ENCODE measurements at regions not wholly inside any gene's neighbourhood (a gene's known extent, or its start where the extent isn't known, plus 50 kb on each side); places are given as distances from the start of the nearest gene placed in this dataset.

DNA sequence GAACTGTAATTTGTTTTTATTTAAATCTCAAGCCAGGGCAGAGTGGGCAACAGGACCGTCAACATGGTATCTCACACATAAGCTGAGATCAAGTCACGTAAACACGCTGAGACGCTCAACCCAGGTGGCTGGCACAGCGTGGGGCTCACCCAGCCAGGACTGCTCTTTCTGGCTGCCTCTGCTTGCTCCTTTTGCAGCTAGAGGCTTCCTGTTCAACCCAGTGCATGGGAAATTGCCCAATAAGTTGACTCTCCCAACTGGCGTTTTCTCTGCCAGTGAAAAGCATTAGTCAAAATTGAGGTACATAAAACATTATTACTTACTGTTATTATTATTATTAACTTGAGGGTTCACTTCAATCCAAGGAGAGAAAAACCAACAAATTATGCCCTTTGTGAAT is 398.1 kb downstream of the NR2F2 start:
- POLR2A ChIA-PET: no interaction called here
- no peaks in the 10 kb centered on the region for H3K27me3 ChIP-seq (ENCODE audit: control insufficient read depth in 2 of 2, insufficient read depth in 2 of 2, low read length in 2 of 2)
- no peaks in the 10 kb centered on the region for H3K36me3 ChIP-seq (ENCODE audit: control insufficient read depth in 2 of 2, extremely low read depth in 1 of 2, insufficient read depth in 2 of 2, low read length in 2 of 2)
- TF ChIP-seq, protein P1, sequence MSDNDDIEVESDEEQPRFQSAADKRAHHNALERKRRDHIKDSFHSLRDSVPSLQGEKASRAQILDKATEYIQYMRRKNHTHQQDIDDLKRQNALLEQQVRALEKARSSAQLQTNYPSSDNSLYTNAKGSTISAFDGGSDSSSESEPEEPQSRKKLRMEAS (IDR thresholded peaks at IDR 0.05; ENCODE audit: insufficient read depth, insufficient read length): no peak
- DNase-seq (ENCODE audit: low read depth, low spot score) (no peak), FAIRE-seq (no peak)
- H3K9ac ChIP-seq (replicated peaks; ENCODE audit: extremely low read depth, insufficient read depth, low read length): no peak overlapping the region
- dilution Hi-C loops (cut with MboI; ENCODE audit: extremely low pct_ligation_motif_present, low sequenced_read_pairs): no loop called here
- no peak overlapping the region for H3K27ac ChIP-seq (ENCODE audit: insufficient read depth, low read depth, low read length)
- H3K9me1 ChIP-seq (replicated peaks; ENCODE audit: control insufficient read depth, extremely low read depth, insufficient read depth, low read length): no peaks in the 10 kb centered on the region
- intact Hi-C loops (cut with micrococcal nuclease): no loop called here
- H3K79me2 ChIP-seq (ENCODE audit: control insufficient read depth, insufficient read depth, low read length): no peaks in the 10 kb centered on the region
- H3K4me2 ChIP-seq (ENCODE audit: insufficient read depth, low read length): no peak overlapping the region
- H3K4me3 ChIP-seq (replicated peaks in 1 of 3; ENCODE audit: insufficient read depth in 1 of 3, low read depth in 1 of 3, low read length in 3 of 3): no peak overlapping the region
- H3K4me1 ChIP-seq (ENCODE audit: control insufficient read depth, extremely low read depth, insufficient read depth, low read length): no peaks in the 10 kb centered on the region
- H2AFZ ChIP-seq (ENCODE audit: low read depth, low read length): no peak overlapping the region
- H4K20me1 ChIP-seq (replicated peaks; ENCODE audit: control insufficient read depth, extremely low read depth, insufficient read depth, low read length): no peaks in the 10 kb centered on the region
- no peaks in the 10 kb centered on the region for H3K9me3 ChIP-seq (replicated peaks; ENCODE audit: control insufficient read depth, insufficient read depth, low read length)
- CTCF ChIA-PET: no interaction called here
- no TSS peak for BruUV-seq (replicated peaks)

- Histone ChIP-seq H2AFZ (ENCODE audit: low read depth, low read length) (no peak overlapping the region), H3K36me3 (ENCODE audit: control insufficient read depth in 2 of 2, extremely low read depth in 1 of 2, insufficient read depth in 2 of 2, low read length in 2 of 2) (no peaks in the 10 kb centered on the region), H3K9me1 (replicated peaks; ENCODE audit: control insufficient read depth, extremely low read depth, insufficient read depth, low read length) (no peaks in the 10 kb centered on the region), H3K9ac (replicated peaks; ENCODE audit: extremely low read depth, insufficient read depth, low read length) (no peak overlapping the region), H3K9me3 (replicated peaks; ENCODE audit: control insufficient read depth, insufficient read depth, low read length) (no peaks in the 10 kb centered on the region), H4K20me1 (replicated peaks; ENCODE audit: control insufficient read depth, extremely low read depth, insufficient read depth, low read length) (no peaks in the 10 kb centered on the region), H3K27ac (ENCODE audit: insufficient read depth, low read depth, low read length) (no peak overlapping the region), H3K4me1 (ENCODE audit: control insufficient read depth, extremely low read depth, insufficient read depth, low read length) (no peaks in the 10 kb centered on the region), H3K4me3 (replicated peaks in 1 of 3; ENCODE audit: insufficient read depth in 1 of 3, low read depth in 1 of 3, low read length in 3 of 3) (no peak overlapping the region), H3K27me3 (ENCODE audit: control insufficient read depth in 2 of 2, insufficient read depth in 2 of 2, low read length in 2 of 2) (no peaks in the 10 kb centered on the region), H3K4me2 (ENCODE audit: insufficient read depth, low read length) (no peak overlapping the region), H3K79me2 (ENCODE audit: control insufficient read depth, insufficient read depth, low read length) (no peaks in the 10 kb centered on the region)
- no peak for FAIRE-seq
- intact Hi-C loops (cut with micrococcal nuclease) (no loop called here), dilution Hi-C loops (cut with MboI; ENCODE audit: extremely low pct_ligation_motif_present, low sequenced_read_pairs) (no loop called here)
- BruUV-seq (replicated peaks): no TSS peak
- no peak for DNase-seq (ENCODE audit: low read depth, low spot score)
- ChIA-PET POLR2A (no interaction called here), CTCF (no interaction called here)
- TF ChIP-seq CTCF (IDR thresholded peaks at IDR 0.05; ENCODE audit: extremely low read depth in 1 of 2, insufficient read depth in 1 of 2, low read depth in 1 of 2, low read length in 2 of 2): no peak
- TF ChIP-seq, protein P1 (IDR thresholded peaks at IDR 0.05; ENCODE audit: insufficient read depth, insufficient read length): no peak
- no peak for TF ChIP-seq JUN (IDR thresholded peaks at IDR 0.05; ENCODE audit: borderline replicate concordance, insufficient read depth, insufficient read length, low read depth)
- TF ChIP-seq POLR2AphosphoS5 (IDR thresholded peaks at IDR 0.05; ENCODE audit: insufficient read depth, low read depth, low read length): no peak
- no peak for TF ChIP-seq MYC (IDR thresholded peaks at IDR 0.05; ENCODE audit: low read depth, low read length)
- no peak for TF ChIP-seq FOS (IDR thresholded peaks at IDR 0.05; ENCODE audit: borderline replicate concordance, insufficient read depth, low read length)
- TF ChIP-seq EZH2 (IDR thresholded peaks at IDR 0.05; ENCODE audit: borderline replicate concordance, low read depth, low read length, severe bottlenecking): no peak
- TF ChIP-seq POLR2A (IDR thresholded peaks at IDR 0.05; ENCODE audit: low read depth, low read length): no peak
- TF ChIP-seq GATA2 (IDR thresholded peaks at IDR 0.05; ENCODE audit: insufficient read depth, insufficient read length, low read depth, low read length): no peak
These were observed 402.2 kb downstream of the NR2F2 start for GRCh38 chr15:96732704-96733103.

Measured in endothelial cell of umbilical vein (primary cell).